H9 (cell line): ENCODE measurements at regions not wholly inside any gene's neighbourhood (a gene's known extent, or its start where the extent isn't known, plus 50 kb on each side); places are given as distances from the start of the nearest gene placed in this dataset.

Experiments
- DNase-seq: peaks from one replicate; pipeline ENCODE4 v3.0.0-alpha.2; 2017
- H2AFZ ChIP-seq: one replicate; pipeline ENCODE4 v1.6.1; 2013; ENCODE audit warnings: mild to moderate bottlenecking, low read length, control low read depth, moderate library complexity
- H2AK5ac ChIP-seq: 2 replicates; pipeline ENCODE4 v1.6.1; 2013; ENCODE audit warnings: low read length, control low read depth, mixed read lengths; ENCODE audit not compliant: insufficient read length
- H2BK120ac ChIP-seq: one replicate; pipeline ENCODE4 v1.6.1; 2013; ENCODE audit warnings: low read depth, mild to moderate bottlenecking, low read length, control low read depth, inconsistent platforms; ENCODE audit not compliant: poor library complexity, severe bottlenecking
- H2BK12ac ChIP-seq: 2 replicates; pipeline ENCODE4 v1.6.1; 2013; ENCODE audit warnings: low read length, control low read depth, mixed read lengths, low read depth; ENCODE audit not compliant: insufficient read length
- H2BK15ac ChIP-seq: 2 replicates; pipeline ENCODE4 v1.6.1; 2013; ENCODE audit warnings: low read depth, low read length, control low read depth
- H2BK20ac ChIP-seq: one replicate; pipeline ENCODE4 v1.6.1; 2013; ENCODE audit warnings: low read depth, mild to moderate bottlenecking, low read length, control low read depth, inconsistent platforms; ENCODE audit not compliant: poor library complexity, severe bottlenecking
- H2BK5ac ChIP-seq: 2 replicates; pipeline ENCODE4 v1.6.1; 2013; ENCODE audit warnings: low read length, control low read depth, mixed read lengths; ENCODE audit not compliant: insufficient read length
- H3K14ac ChIP-seq: 2 replicates; pipeline ENCODE4 v1.6.1; 2013; ENCODE audit warnings: low read length, control low read depth; ENCODE audit not compliant: insufficient read depth
- H3K18ac ChIP-seq: 2 replicates; pipeline ENCODE4 v1.6.1; 2013; ENCODE audit warnings: low read depth, mild to moderate bottlenecking, mixed read lengths, low read length, control low read depth; ENCODE audit not compliant: insufficient read length
- H3K23ac ChIP-seq: 2 replicates; pipeline ENCODE4 v1.6.1; 2013; ENCODE audit warnings: low read length, control low read depth, mixed read lengths, low read depth; ENCODE audit not compliant: insufficient read length
- H3K23me2 ChIP-seq: 2 replicates; pipeline ENCODE4 v1.6.1; 2013; ENCODE audit warnings: low read depth, mild to moderate bottlenecking, mixed read lengths, low read length, control low read depth; ENCODE audit not compliant: insufficient read length, poor library complexity, severe bottlenecking
- H3K27ac ChIP-seq: 2 replicates; pipeline ENCODE4 v1.5.1; 2013; ENCODE audit warnings: low read length, control low read depth, mixed read lengths, low read depth; ENCODE audit not compliant: insufficient read length
- H3K27me3 ChIP-seq: 2 replicates; pipeline ENCODE4 v1.6.1; 2013; ENCODE audit warnings: low read length, control low read depth, inconsistent platforms; ENCODE audit not compliant: insufficient read depth
- H3K4ac ChIP-seq: 2 replicates; pipeline ENCODE4 v1.6.1; 2013; ENCODE audit warnings: low read depth, mild to moderate bottlenecking, control low read depth, inconsistent platforms, low read length, moderate library complexity
- H3K4me1 ChIP-seq: 2 replicates; pipeline ENCODE4 v1.6.1; 2013; ENCODE audit warnings: low read length, control low read depth, inconsistent platforms; ENCODE audit not compliant: insufficient read depth
- H3K4me2 ChIP-seq: 2 replicates; pipeline ENCODE4 v1.6.1; 2013; ENCODE audit warnings: low read length, control low read depth, mixed read lengths; ENCODE audit not compliant: insufficient read length, insufficient read depth
- H3K56ac ChIP-seq: 2 replicates; pipeline ENCODE4 v1.6.1; 2013; ENCODE audit warnings: low read depth, mild to moderate bottlenecking, mixed read lengths, low read length, control low read depth; ENCODE audit not compliant: insufficient read length
- H3K79me1 ChIP-seq: 2 replicates; pipeline ENCODE4 v1.6.1; 2013; ENCODE audit warnings: low read depth, mild to moderate bottlenecking, moderate library complexity, low read length, control low read depth, inconsistent platforms; ENCODE audit not compliant: insufficient read depth, poor library complexity, severe bottlenecking
- H3K79me2 ChIP-seq: 2 replicates; pipeline ENCODE4 v1.6.1; 2013; ENCODE audit warnings: low read length, control low read depth, inconsistent platforms; ENCODE audit not compliant: insufficient read depth
- H3K9ac ChIP-seq: 2 replicates; pipeline ENCODE4 v1.6.1; 2013; ENCODE audit warnings: low read length, control low read depth, mixed read lengths; ENCODE audit not compliant: insufficient read length; ENCODE audit errors: extremely low read depth
- H3K9me3 ChIP-seq: one replicate; pipeline ENCODE4 v1.6.1; 2013; ENCODE audit warnings: low read depth, low read length, inconsistent platforms; ENCODE audit not compliant: control insufficient read depth
- H3T11ph ChIP-seq: one replicate; pipeline ENCODE4 v1.6.1; 2013; ENCODE audit warnings: mild to moderate bottlenecking, low read length, control low read depth, inconsistent platforms
- H4K20me1 ChIP-seq: one replicate; pipeline ENCODE4 v1.6.1; 2013; ENCODE audit not compliant: control insufficient read depth, insufficient read length, insufficient read depth
- H4K5ac ChIP-seq: 2 replicates; pipeline ENCODE4 v1.6.1; 2013; ENCODE audit warnings: low read depth, mild to moderate bottlenecking, mixed read lengths, low read length, control low read depth; ENCODE audit not compliant: insufficient read length
- H4K8ac ChIP-seq: replicated peaks from 2 replicates; pipeline ENCODE4 v1.6.1; 2013; ENCODE audit warnings: low read length, control low read depth, mixed read lengths, low read depth; ENCODE audit not compliant: insufficient read length
- H4K91ac ChIP-seq: 2 replicates; pipeline ENCODE4 v1.6.1; 2013; ENCODE audit warnings: low read depth, mild to moderate bottlenecking, moderate library complexity, mixed read lengths, low read length, control low read depth; ENCODE audit not compliant: insufficient read length
- H3K27ac Mint-ChIP-seq, 3 experiments: 2 replicates in 2 of 3; 3 replicates in 1 of 3; pipeline ENCODE4 v1.8.0; 2020 to 2021; ENCODE audit warnings: mixed read lengths in 3 of 3, mild to moderate bottlenecking in 1 of 3, moderate library complexity in 1 of 3
- H3K27me3 Mint-ChIP-seq: 2 replicates; pipeline ENCODE4 v1.8.0; 2021; ENCODE audit warnings: low read depth, mild to moderate bottlenecking, moderate library complexity, mixed read lengths
- H3K36me3 Mint-ChIP-seq, 3 experiments: 2 replicates in 2 of 3; 3 replicates in 1 of 3; pipeline ENCODE4 v1.8.0; 2020 to 2021; ENCODE audit warnings: low read depth in 3 of 3, mixed read lengths in 3 of 3; ENCODE audit not compliant: insufficient read depth in 1 of 3
- H3K4me1 Mint-ChIP-seq, 2 experiments: 2 replicates each; pipeline ENCODE4 v1.8.0; 2020; ENCODE audit warnings: mixed read lengths in 2 of 2
- H3K4me3 Mint-ChIP-seq, 2 experiments: 2 replicates in 1 of 2; 3 replicates in 1 of 2; pipeline ENCODE4 v1.8.0; 2020 to 2021; ENCODE audit warnings: mild to moderate bottlenecking in 2 of 2, mixed read lengths in 2 of 2, moderate library complexity in 1 of 2
- H3K9me3 Mint-ChIP-seq, 2 experiments: 2 replicates in 1 of 2; 3 replicates in 1 of 2; pipeline ENCODE4 v1.8.0; 2020; ENCODE audit warnings: mild to moderate bottlenecking in 2 of 2, mixed read lengths in 2 of 2, moderate library complexity in 1 of 2
- CTCF ChIP-seq: fragments of 200-600 bp; sonication (generic); conservative IDR thresholded peaks from 3 replicates; pipeline ENCODE4 v1.8.0; 2021; ENCODE audit warnings: antibody characterized with exemption, mild to moderate bottlenecking
- WGBS: extraction: QIAGEN DNeasy Blood & Tissue Kit; methylation state at CpG from one replicate; pipeline ENCODE4 v1.1.7; 2013; ENCODE audit warnings: missing lambda C conversion rate, low lambda C conversion rate, mixed read lengths; ENCODE audit not compliant: insufficient read length; ENCODE audit errors: extremely low coverage; 5-methylcytosine and 5-hydroxymethylcytosine counted together

DNA sequence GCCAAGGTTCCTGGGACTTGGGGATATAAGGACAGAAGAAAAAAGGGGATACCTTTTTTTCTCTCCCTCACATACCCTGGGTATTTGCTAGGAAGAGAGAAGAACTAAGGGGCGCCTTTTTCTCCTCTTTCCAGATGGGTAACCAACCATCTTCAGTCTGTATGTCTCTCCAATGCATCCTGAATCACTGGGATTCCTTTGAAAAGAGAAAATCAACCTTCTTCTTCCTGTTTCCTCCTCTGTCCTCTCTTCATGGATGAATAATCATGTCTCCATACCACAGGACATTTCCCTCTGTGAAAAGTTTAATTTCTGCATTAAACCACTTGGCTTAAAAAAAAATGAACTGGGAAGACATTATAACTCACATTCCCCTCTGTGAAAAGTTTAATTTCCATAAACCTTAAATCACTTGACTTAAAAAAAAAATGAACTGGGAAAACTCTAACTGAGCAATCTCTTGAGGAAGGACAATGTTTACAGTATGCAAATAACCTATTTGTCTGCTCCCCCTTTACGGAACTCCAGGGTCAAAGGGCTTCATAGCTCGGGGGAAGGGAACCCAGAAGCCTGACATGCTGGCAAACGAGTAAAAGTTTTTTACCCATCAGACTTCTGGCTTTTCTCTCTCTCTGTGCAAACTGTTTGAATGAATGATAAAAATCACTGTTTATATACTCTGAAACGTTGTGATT, 56.7 kb upstream of the FAM98A start:
- Histone ChIP-seq H3K4ac (no peak overlapping the region), H2BK20ac (no peak overlapping the region), H3K9ac (no peak overlapping the region), H3K4me1 (no peaks in the 10 kb centered on the region), H2AFZ (no peak overlapping the region), H3K27ac (no peak overlapping the region), H3T11ph (no peak overlapping the region), H3K56ac (no peak overlapping the region), H3K4me2 (no peak overlapping the region), H3K14ac (no peak overlapping the region), H4K5ac (no peak overlapping the region), H3K79me1 (no peaks in the 10 kb centered on the region), H4K8ac (no peak overlapping the region), H3K23me2 (no peaks in the 10 kb centered on the region), H3K79me2 (no peaks in the 10 kb centered on the region), H2BK15ac (no peak overlapping the region), H3K27me3 (no peaks in the 10 kb centered on the region), H2BK120ac (no peak overlapping the region), H4K20me1 (no peaks in the 10 kb centered on the region), H2BK12ac (no peak overlapping the region), H4K91ac (no peak overlapping the region), H2BK5ac (no peak overlapping the region), H3K23ac (no peak overlapping the region), H3K9me3 (peaks cover 15% of the 10 kb centered on the region), H2AK5ac (no peak overlapping the region), H3K18ac (no peak overlapping the region)
- TF ChIP-seq CTCF: no peak
- Mint-ChIP-seq H3K4me1 (peaks cover 4 to 11% of the 10 kb centered on the region in 2 experiments), H3K4me3 (no peak overlapping the region), H3K9me3 (peaks cover 19 to 29% of the 10 kb centered on the region in 2 experiments), H3K27ac (no peak overlapping the region), H3K27me3 (no peaks in the 10 kb centered on the region), H3K36me3 (peaks cover 29 to 34% (median 30%) of the 10 kb centered on the region in 3 experiments)
- no CpG with 5 or more reads among the region's 5 CpGs for WGBS
- DNase-seq: no peak
